ENCODE measurements at regions not wholly inside any gene's neighbourhood (a gene's known extent, or its start where the extent isn't known, plus 50 kb on each side); places are given as distances from the start of the nearest gene placed in this dataset.
"Not testable (repeated sequence)": the region's sequence is repeated elsewhere in the genome, so short reads cannot be mapped to it uniquely, and the experiment has no call there.

DNA sequence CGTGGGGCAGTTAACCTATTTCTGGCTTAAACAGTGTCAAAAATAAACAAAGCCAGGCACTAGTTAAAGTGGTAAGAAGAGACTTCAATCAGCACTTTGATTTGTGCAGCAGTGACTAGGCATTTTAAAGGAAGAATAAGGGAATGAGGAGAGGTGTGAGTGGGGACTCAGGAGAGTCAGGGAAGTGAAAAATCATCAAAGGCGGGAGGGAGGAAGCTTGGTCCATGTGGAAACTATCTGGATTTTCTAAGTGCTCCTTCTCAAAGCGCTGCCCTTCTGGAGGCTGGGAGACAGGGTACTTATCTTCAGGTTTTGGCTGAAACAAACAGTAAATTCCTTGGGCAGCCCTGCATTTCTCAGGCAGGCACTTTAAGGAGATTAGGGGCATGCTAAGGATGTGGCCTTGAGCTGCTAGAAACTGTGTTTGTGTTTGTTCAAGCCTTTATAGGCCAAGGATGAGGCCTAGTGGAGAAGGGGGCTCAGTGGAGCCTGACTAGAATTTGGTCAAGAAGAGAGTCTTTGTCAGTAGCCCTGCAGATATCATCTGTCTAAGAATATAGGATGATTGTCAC lies 486.5 kb downstream of the SIPA1L2 start:
- Histone ChIP-seq H2AFZ (ENCODE audit: low read depth, low read length) (no peak overlapping the region), H3K23ac (ENCODE audit: low read length in 2 of 2) (no peak overlapping the region), H3K4me2 (ENCODE audit: low read length, poor library complexity, severe bottlenecking) (no peak overlapping the region), H2BK12ac (ENCODE audit: low read length in 2 of 2) (no peak overlapping the region), H3K27me3 (ENCODE audit: control insufficient read depth in 1 of 2, insufficient read depth in 1 of 2, low read length in 2 of 2) (no peaks in the 10 kb centered on the region), H2BK15ac (ENCODE audit: low read depth, poor library complexity, severe bottlenecking) (peak overlapping the region; percentile 44), H3K9ac (ENCODE audit: low read length) (no peak overlapping the region), H4K8ac (ENCODE audit: low read length) (no peak overlapping the region), H3K9me3 (ENCODE audit: control insufficient read depth, low read length) (no peaks in the 10 kb centered on the region), H3K27ac (ENCODE audit: low read length, poor library complexity, severe bottlenecking) (no peak overlapping the region), H3K4me1 (ENCODE audit: control insufficient read depth, insufficient read depth, low read depth, low read length) (no peaks in the 10 kb centered on the region), H2BK5ac (ENCODE audit: low read depth, low read length, poor library complexity, severe bottlenecking) (no peak overlapping the region), H3K4me3 (ENCODE audit: insufficient read depth in 1 of 2, low read depth in 1 of 2, low read length in 2 of 2) (no peak overlapping the region), H3K4ac (ENCODE audit: low read depth in 1 of 2, low read length in 2 of 2) (no peak overlapping the region), H3K18ac (ENCODE audit: low read depth in 1 of 2, low read length in 2 of 2) (peak overlapping the region in 1 of 2 experiments; percentile 19), H2BK120ac (ENCODE audit: low read depth, low read length) (no peak overlapping the region), H2AK5ac (ENCODE audit: low read length, severe bottlenecking) (no peak overlapping the region), H3K36me3 (ENCODE audit: control insufficient read depth in 1 of 2, insufficient read depth in 2 of 2, low read depth in 1 of 2, low read length in 2 of 2) (no peaks in the 10 kb centered on the region), H4K91ac (ENCODE audit: low read length) (no peak overlapping the region), H3K14ac (ENCODE audit: low read length in 2 of 2) (no peak overlapping the region), H3K79me1 (replicated peaks; ENCODE audit: low read length, poor library complexity, severe bottlenecking) (no peaks in the 10 kb centered on the region)
- 64% methylated on average over 3 of the region's 3 CpGs for WGBS
- no peak for DNase-seq

DNA sequence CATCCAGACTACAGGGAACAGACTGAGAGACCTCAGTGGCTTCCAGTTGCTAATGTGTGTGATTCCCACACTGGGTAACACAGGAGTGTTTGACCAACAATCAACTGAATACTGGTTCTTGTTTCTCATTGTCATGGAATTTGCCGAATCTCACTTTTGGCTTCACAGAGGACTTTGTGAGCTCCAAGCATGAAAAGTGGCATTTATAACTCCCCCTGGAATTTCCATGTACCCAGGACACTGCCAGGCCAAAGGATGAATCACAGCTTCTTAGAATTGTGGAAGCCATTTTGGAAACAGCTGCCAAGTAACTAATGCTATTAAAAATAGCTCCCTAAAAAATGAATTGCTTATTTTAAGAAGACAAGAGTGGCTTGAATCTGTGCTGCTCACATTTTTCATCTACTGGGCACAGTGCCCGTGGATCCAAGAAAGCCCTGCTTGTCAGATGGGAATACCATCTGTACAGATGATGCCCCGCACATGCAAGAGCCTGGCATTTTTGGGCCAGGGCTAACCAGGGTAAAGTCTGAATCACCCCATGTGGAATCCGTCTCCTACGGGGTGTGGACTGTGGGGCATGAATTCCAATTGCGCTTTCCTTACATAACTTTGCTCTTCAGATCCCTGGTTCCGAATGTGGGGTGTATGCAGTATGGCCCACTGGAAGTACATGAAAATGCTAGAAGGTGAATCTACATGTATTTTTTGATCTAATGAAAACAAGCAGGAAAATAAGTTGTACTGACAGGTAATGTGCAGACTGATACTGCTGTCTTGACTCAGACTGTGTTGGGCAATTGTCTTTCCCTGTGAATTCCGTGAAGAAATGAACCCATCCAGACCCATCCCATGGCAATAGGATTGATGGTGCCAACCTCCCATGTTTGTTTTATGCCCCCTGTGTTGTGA lies 487.3 kb downstream of the SIPA1L2 start:
- Histone ChIP-seq H3K79me1 (replicated peaks; ENCODE audit: low read length, poor library complexity, severe bottlenecking) (no peaks in the 10 kb centered on the region), H3K27me3 (ENCODE audit: control insufficient read depth in 1 of 2, insufficient read depth in 1 of 2, low read length in 2 of 2) (no peaks in the 10 kb centered on the region), H3K18ac (ENCODE audit: low read depth in 1 of 2, low read length in 2 of 2) (peak overlapping the region; percentile 19 to 22), H3K4me3 (ENCODE audit: insufficient read depth in 1 of 2, low read depth in 1 of 2, low read length in 2 of 2) (no peak overlapping the region), H2AK5ac (ENCODE audit: low read length, severe bottlenecking) (peak overlapping the region; percentile 35), H3K4me1 (ENCODE audit: control insufficient read depth, insufficient read depth, low read depth, low read length) (no peaks in the 10 kb centered on the region), H2BK15ac (ENCODE audit: low read depth, poor library complexity, severe bottlenecking) (peak overlapping the region; percentile 44), H3K9ac (ENCODE audit: low read length) (no peak overlapping the region), H3K36me3 (ENCODE audit: control insufficient read depth in 1 of 2, insufficient read depth in 2 of 2, low read depth in 1 of 2, low read length in 2 of 2) (no peaks in the 10 kb centered on the region), H3K9me3 (ENCODE audit: control insufficient read depth, low read length) (no peaks in the 10 kb centered on the region), H2BK12ac (ENCODE audit: low read length in 2 of 2) (no peak overlapping the region), H3K4ac (ENCODE audit: low read depth in 1 of 2, low read length in 2 of 2) (no peak overlapping the region), H4K91ac (ENCODE audit: low read length) (no peak overlapping the region), H3K4me2 (ENCODE audit: low read length, poor library complexity, severe bottlenecking) (no peak overlapping the region), H2BK120ac (ENCODE audit: low read depth, low read length) (no peak overlapping the region), H3K23ac (ENCODE audit: low read length in 2 of 2) (no peak overlapping the region), H2AFZ (ENCODE audit: low read depth, low read length) (no peak overlapping the region), H2BK5ac (ENCODE audit: low read depth, low read length, poor library complexity, severe bottlenecking) (no peak overlapping the region), H3K27ac (ENCODE audit: low read length, poor library complexity, severe bottlenecking) (peak overlapping the region; percentile 31), H4K8ac (ENCODE audit: low read length) (peak overlapping the region; percentile 32), H3K14ac (ENCODE audit: low read length in 2 of 2) (no peak overlapping the region)
- peak; percentile 32 for DNase-seq
- 95% methylated on average over 8 of the region's 8 CpGs for WGBS

DNA sequence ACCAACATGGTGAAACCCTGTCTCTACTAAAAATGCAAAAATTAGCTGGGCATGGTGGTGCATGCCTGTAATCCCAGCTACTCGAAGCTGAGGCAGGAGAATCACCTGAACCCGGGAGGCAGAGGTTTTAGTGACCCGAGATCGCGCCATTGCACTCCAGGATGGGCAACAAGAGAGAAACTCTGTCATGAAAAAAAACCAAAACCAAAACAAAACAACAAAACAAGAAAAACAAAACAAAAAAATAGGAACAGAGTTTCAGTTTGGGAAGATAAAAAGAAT lies 488.8 kb downstream of the SIPA1L2 start:
- not testable (repeated sequence) for H3K4me2 ChIP-seq (ENCODE audit: low read length, poor library complexity, severe bottlenecking); H3K9me3 ChIP-seq (ENCODE audit: control insufficient read depth, low read length); H3K14ac ChIP-seq (ENCODE audit: low read length in 2 of 2); H3K27me3 ChIP-seq (ENCODE audit: control insufficient read depth in 1 of 2, insufficient read depth in 1 of 2, low read length in 2 of 2); H3K27ac ChIP-seq (ENCODE audit: low read length, poor library complexity, severe bottlenecking); H2BK120ac ChIP-seq (ENCODE audit: low read depth, low read length); H3K36me3 ChIP-seq (ENCODE audit: control insufficient read depth in 1 of 2, insufficient read depth in 2 of 2, low read depth in 1 of 2, low read length in 2 of 2); H4K8ac ChIP-seq (ENCODE audit: low read length); H4K91ac ChIP-seq (ENCODE audit: low read length); H3K23ac ChIP-seq (ENCODE audit: low read length in 2 of 2); H3K79me1 ChIP-seq (replicated peaks; ENCODE audit: low read length, poor library complexity, severe bottlenecking); DNase-seq; H2AFZ ChIP-seq (ENCODE audit: low read depth, low read length); H2AK5ac ChIP-seq (ENCODE audit: low read length, severe bottlenecking); H3K4me3 ChIP-seq (ENCODE audit: insufficient read depth in 1 of 2, low read depth in 1 of 2, low read length in 2 of 2); H3K4ac ChIP-seq (ENCODE audit: low read depth in 1 of 2, low read length in 2 of 2); H3K4me1 ChIP-seq (ENCODE audit: control insufficient read depth, insufficient read depth, low read depth, low read length); H3K9ac ChIP-seq (ENCODE audit: low read length); H3K18ac ChIP-seq (ENCODE audit: low read depth in 1 of 2, low read length in 2 of 2); H2BK5ac ChIP-seq (ENCODE audit: low read depth, low read length, poor library complexity, severe bottlenecking); H2BK12ac ChIP-seq (ENCODE audit: low read length in 2 of 2); H2BK15ac ChIP-seq (ENCODE audit: low read depth, poor library complexity, severe bottlenecking)
- 100% methylated on average over 1 of the region's 5 CpGs for WGBS

DNA sequence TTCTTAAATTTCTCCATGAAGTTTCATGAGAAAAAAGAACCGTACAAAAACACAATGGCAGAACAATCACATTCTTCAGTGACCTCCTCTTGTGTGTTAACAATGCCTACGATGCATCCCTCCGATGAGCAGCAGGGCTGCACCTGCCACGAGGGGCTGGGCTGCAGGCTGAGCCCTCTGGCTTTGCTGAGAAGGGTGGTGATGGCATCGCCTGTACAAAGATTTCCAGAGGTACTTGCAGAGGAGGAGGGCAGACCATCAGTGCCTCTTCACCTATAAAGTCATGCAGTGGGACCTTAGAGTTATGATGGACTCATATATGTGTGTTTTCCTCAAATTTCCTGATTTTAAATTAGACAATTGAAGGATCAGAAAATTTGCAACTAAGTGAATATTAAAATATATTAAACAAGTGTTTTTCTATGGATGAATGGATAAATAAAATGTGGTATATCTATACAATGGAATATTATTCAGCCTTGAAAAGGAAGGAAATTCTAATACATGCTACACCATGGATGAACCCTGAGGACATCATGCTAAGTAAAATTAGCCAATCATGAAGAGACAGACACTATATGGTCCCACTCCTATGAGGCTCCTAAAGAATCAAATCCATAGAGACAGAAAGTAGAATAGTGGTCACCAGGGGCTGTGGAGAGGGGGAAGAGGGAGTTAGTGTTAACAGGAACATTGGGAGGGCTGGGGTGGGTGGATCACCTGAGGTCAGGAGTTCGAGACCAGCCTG lies 489.3 kb downstream of the SIPA1L2 start:
- DNase-seq = no peak
- Histone ChIP-seq H3K4me3 (ENCODE audit: insufficient read depth in 1 of 2, low read depth in 1 of 2, low read length in 2 of 2) (no peak overlapping the region), H3K27me3 (ENCODE audit: control insufficient read depth in 1 of 2, insufficient read depth in 1 of 2, low read length in 2 of 2) (no peaks in the 10 kb centered on the region), H3K4ac (ENCODE audit: low read depth in 1 of 2, low read length in 2 of 2) (no peak overlapping the region), H3K9me3 (ENCODE audit: control insufficient read depth, low read length) (no peaks in the 10 kb centered on the region), H3K14ac (ENCODE audit: low read length in 2 of 2) (no peak overlapping the region), H2BK5ac (ENCODE audit: low read depth, low read length, poor library complexity, severe bottlenecking) (no peak overlapping the region), H3K18ac (ENCODE audit: low read depth in 1 of 2, low read length in 2 of 2) (no peak overlapping the region), H4K91ac (ENCODE audit: low read length) (no peak overlapping the region), H3K27ac (ENCODE audit: low read length, poor library complexity, severe bottlenecking) (no peak overlapping the region), H2AFZ (ENCODE audit: low read depth, low read length) (no peak overlapping the region), H3K9ac (ENCODE audit: low read length) (no peak overlapping the region), H4K8ac (ENCODE audit: low read length) (no peak overlapping the region), H3K79me1 (replicated peaks; ENCODE audit: low read length, poor library complexity, severe bottlenecking) (no peaks in the 10 kb centered on the region), H3K36me3 (ENCODE audit: control insufficient read depth in 1 of 2, insufficient read depth in 2 of 2, low read depth in 1 of 2, low read length in 2 of 2) (no peaks in the 10 kb centered on the region), H3K4me1 (ENCODE audit: control insufficient read depth, insufficient read depth, low read depth, low read length) (no peaks in the 10 kb centered on the region), H3K4me2 (ENCODE audit: low read length, poor library complexity, severe bottlenecking) (no peak overlapping the region), H2AK5ac (ENCODE audit: low read length, severe bottlenecking) (no peak overlapping the region), H2BK120ac (ENCODE audit: low read depth, low read length) (no peak overlapping the region), H3K23ac (ENCODE audit: low read length in 2 of 2) (no peak overlapping the region), H2BK12ac (ENCODE audit: low read length in 2 of 2) (peak overlapping the region in 1 of 2 experiments; percentile 31), H2BK15ac (ENCODE audit: low read depth, poor library complexity, severe bottlenecking) (no peak overlapping the region)
- WGBS = 80% methylated on average over 6 of the region's 6 CpGs

Data from mesenchymal stem cell (in vitro differentiated cells and primary cell).